HG03108 (cell line): ENCODE measurements at regions not wholly inside any gene's neighbourhood (a gene's known extent, or its start where the extent isn't known, plus 50 kb on each side); places are given as distances from the start of the nearest gene placed in this dataset.

Experiments used
- ATAC-seq: cut with Tn5 transposase; IDR thresholded peaks from one replicate; pipeline ENCODE4 v1.9.1; 2021; ENCODE audit warnings: moderate library complexity; ENCODE audit not compliant: unreplicated experiment

GRCh38 chr7:130878785-130879184 lies 144.8 kb upstream of the KLF14 start:
- no peak for ATAC-seq

DNA sequence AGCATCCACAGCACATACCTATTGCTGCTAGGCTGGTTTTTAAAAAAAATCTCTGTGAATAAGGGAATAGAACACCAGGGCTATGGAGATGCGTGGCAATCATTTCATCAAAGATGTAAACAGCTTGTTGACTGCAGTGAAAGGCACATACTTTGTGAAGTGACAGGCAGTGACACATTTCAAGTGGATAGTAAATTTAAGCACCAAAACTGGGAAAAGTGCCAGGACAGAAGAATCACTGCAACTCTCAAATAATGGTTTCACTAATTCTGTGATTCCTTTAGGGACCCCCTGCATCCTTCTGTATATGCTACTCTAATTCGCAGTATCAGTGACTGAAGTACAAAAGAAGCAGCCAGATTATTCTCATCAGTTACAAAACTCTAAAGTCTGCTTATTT lies 145.2 kb upstream of the KLF14 start:
- ATAC-seq: no peak

- no peak for ATAC-seq
These were observed 146.7 kb upstream of the KLF14 start for GRCh38 chr7:130880668-130881067.

- no peak for ATAC-seq
These were observed 147.2 kb upstream of the KLF14 start for GRCh38 chr7:130881091-130881798.

GRCh38 chr7:130881799-130882141 lies 147.8 kb upstream of the KLF14 start:
- ATAC-seq: no peak

- ATAC-seq: no peak
These were observed 148.4 kb upstream of the KLF14 start for GRCh38 chr7:130882396-130882795.

DNA sequence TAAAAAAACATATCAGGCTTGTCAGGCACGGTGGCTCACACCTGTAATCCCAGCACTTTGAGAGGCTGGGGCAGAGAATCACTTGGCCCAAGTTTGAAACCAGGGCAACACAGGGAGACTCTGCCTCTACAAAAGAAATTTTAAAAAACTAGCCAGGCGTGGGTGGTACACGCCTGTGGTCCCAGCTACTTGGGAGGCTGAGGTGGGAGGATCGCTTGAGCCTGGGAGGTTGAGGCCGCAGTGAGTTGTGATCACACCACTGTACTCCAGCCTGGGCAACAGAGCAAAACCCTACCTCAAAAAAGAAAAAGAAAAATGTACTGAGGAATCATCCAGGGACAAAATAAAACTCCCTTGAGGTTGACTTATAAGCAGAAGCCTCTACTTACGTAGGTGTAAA lies 149.9 kb upstream of the KLF14 start:
- ATAC-seq: no peak

DNA sequence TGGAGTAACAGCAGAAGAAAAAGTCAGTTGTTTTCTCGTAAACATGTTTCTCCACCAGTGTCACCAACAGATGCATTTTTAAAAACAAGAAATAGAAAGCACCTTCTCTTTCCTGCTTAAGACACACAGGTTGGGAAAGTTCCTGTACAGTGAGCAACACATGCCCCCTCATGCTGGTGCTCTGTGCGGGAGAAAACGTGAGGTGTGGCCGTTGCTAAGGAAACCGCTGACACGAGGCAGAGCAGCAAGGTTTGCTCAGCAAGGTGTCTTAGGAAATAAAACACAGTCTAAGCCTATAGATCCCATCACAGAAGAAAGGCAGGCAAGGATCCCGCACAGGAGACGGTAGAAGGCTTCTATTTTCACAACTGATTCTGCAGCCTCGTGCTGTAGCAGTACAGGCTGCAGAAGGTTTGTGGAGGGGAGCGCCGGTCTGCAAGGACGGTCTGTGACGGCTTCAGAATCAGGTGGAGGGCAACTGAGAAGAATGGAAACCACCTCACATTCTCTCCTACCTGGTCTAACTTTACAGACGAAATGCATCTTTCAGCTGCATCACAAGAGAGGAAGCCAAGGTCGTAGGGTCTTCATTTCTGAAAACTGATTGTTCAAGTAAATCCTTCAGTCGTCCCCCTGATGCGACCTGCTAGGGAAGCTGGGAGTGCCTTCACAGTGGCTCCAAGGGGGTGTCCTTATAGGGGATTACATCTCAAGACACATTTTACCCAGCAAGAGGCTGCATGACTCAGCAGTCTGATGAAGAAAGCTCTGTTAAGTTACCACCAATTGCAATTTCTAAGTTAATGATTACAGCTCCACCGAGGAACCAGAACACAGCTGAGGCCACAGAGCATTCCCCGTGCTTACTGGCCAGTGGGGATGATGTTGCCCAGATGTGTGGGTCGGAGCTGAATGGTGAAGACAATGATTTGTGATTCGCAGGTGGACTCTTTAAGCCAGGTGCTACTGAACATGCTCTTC lies 150.7 kb upstream of the KLF14 start:
- ATAC-seq: no peak

GRCh38 chr7:130886438-130887135 lies 152.6 kb upstream of the KLF14 start:
- no peak for ATAC-seq

GRCh38 chr7:130887182-130887956 lies 153.4 kb upstream of the KLF14 start:
- no peak for ATAC-seq

- ATAC-seq: no peak
These were observed 154.0 kb upstream of the KLF14 start for GRCh38 chr7:130887957-130888371.

- ATAC-seq: no peak
These were observed 154.5 kb upstream of the KLF14 start for GRCh38 chr7:130888468-130888867.

GRCh38 chr7:130890176-130891020 lies 156.4 kb upstream of the KLF14 start:
- ATAC-seq: no peak

DNA sequence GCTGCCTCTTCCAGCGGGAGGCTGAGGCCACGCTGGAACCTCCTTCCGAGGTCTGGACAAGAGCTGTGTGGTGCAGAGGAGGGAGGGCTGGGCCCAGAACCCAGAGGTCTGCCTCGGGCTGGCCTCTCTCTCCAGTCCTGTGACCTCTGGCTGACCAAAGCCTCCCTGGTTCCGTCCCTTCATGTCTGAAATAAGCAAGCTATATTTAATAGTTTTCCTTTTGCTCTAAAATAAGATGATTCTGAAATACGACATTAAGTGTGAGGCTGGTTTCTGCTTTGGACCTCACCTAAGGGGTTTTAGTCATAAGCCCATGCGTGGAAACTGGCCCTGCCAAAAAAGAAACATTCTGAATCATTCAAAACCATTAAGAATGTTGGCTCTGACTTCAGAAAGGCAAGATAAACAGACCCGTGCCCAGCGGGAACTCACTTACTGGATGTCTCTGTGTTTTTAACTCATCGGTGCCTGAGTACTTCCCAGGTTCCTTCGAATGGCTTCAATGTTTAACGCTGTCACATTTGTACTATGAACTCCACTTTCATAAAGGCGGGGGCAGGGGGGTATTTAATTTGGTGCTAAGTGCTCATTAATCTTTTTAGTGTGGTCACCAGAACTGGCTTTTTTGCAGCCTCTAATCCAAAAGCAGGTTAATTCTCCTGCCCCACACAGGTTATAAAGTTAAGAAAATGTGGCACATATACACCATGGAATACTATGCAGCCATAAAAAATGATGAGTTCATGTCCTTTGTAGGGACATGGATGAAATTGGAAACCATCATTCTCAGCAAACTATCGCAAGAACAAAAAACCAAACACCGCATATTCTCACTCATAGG lies 157.5 kb upstream of the KLF14 start:
- ATAC-seq: no peak

DNA sequence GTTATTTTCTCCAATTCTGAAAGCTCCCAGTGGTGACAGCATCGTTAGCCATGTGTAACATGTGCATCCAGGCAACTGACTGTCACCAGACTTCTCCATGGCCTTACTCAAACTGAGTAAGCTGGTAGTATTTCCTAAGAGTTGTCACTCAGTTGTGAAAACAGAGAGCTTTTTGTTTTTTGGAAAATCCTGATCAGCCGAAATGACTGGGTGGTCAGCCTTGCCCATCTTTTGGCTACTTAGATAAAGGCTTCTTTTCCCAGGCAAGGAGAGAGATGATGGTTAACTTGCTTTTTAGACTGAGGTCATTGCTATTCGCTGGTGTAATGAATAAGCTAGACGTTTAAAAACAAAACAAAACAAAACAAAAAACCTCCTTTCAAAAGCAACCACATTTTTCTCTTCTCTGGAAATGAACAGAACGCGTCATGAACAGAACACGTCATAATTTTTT lies 159.5 kb upstream of the KLF14 start:
- no peak for ATAC-seq

DNA sequence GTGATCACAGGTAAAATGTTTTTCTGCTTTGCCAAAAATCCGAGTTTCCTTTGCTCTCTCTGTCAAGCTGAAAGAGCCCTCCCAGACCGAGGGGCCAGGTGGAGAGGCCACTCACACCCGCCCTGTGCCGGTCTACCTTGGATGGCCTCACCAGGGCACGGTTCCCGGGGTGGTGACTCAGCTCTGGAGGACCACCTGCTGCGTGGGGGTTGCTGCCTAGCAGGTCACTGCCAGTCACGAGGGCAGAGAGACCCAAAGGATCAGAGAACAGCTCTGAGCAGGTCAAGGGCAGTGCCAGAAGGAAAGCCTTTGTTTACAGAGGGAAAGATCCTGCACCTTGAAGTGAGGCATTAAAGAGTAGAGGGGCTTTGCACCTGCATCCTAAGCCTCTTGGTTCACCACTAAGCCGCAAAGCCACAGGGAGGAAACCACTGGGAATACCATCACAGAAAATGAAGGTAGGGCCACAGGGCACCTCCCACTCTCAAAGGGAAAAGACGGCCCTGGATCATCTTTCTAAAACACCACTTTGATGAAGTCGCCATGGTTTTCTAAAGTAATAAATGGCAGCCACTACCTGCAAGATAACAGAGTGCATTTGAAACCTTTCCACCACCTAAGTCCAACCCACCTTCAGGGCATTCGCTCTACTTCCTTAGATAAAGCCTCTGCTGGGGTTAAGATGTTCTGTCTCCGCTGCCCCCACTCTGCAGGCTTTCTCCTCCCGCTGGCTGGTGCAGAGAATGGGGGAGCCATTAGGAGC lies 160.3 kb upstream of the KLF14 start:
- ATAC-seq: no peak

GRCh38 chr7:130894909-130895750 lies 161.1 kb upstream of the KLF14 start:
- no peak for ATAC-seq
